ENCODE measurements at regions not wholly inside any gene's neighbourhood (a gene's known extent, or its start where the extent isn't known, plus 50 kb on each side); places are given as distances from the start of the nearest gene placed in this dataset.

- TF ChIP-seq, protein P1, sequence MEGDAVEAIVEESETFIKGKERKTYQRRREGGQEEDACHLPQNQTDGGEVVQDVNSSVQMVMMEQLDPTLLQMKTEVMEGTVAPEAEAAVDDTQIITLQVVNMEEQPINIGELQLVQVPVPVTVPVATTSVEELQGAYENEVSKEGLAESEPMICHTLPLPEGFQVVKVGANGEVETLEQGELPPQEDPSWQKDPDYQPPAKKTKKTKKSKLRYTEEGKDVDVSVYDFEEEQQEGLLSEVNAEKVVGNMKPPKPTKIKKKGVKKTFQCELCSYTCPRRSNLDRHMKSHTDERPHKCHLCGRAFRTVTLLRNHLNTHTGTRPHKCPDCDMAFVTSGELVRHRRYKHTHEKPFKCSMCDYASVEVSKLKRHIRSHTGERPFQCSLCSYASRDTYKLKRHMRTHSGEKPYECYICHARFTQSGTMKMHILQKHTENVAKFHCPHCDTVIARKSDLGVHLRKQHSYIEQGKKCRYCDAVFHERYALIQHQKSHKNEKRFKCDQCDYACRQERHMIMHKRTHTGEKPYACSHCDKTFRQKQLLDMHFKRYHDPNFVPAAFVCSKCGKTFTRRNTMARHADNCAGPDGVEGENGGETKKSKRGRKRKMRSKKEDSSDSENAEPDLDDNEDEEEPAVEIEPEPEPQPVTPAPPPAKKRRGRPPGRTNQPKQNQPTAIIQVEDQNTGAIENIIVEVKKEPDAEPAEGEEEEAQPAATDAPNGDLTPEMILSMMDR (IDR thresholded peaks at IDR 0.05): no peak
- no peak for TF ChIP-seq POLR2AphosphoS5 (IDR thresholded peaks at IDR 0.05)
Observed at GRCh38 chr2:16080516-16080915, 140.2 kb downstream of the MYCN start.
